Activated CD8-positive, alpha-beta T cell treated with anti-CD3 and anti-CD28 coated beads for 36 hours (primary cell): ENCODE measurements at regions not wholly inside any gene's neighbourhood (a gene's known extent, or its start where the extent isn't known, plus 50 kb on each side); places are given as distances from the start of the nearest gene placed in this dataset.

Experiments
- ATAC-seq: fragments of 200-7000 bp; cut with Tn5 transposase; one replicate; pipeline ENCODE4 v1.10.0; 2021; ENCODE audit warnings: mild to moderate bottlenecking, moderate library complexity
- CTCF ChIA-PET: fragments of 350-600 bp; sonication (Branson Sonifier 250); formaldehyde crosslinking; loops from one replicate; lab custom pipeline; 2021; ENCODE audit warnings: antibody characterized with exemption; lab: Charles Lee
- POLR2A ChIA-PET: fragments of 350-600 bp; sonication (Branson Sonifier 250); formaldehyde crosslinking; loops from one replicate; lab custom pipeline; 2021; ENCODE audit warnings: antibody characterized with exemption; lab: Charles Lee
- DNase-seq: peaks from one replicate; pipeline ENCODE4 v3.0.0-alpha.2; 2020
- H3K27ac Mint-ChIP-seq: one replicate; pipeline ENCODE4 v1.8.0; 2021; ENCODE audit warnings: mild to moderate bottlenecking, mixed read lengths
- H3K27me3 Mint-ChIP-seq: one replicate; pipeline ENCODE4 v1.8.0; 2021; ENCODE audit warnings: mixed read lengths
- H3K36me3 Mint-ChIP-seq: one replicate; pipeline ENCODE4 v1.8.0; 2021; ENCODE audit warnings: low read depth, mixed read lengths
- H3K4me1 Mint-ChIP-seq: one replicate; pipeline ENCODE4 v1.8.0; 2021; ENCODE audit warnings: low read depth, mixed read lengths
- H3K4me3 Mint-ChIP-seq: one replicate; pipeline ENCODE4 v1.8.0; 2021; ENCODE audit warnings: mild to moderate bottlenecking, moderate library complexity, mixed read lengths
- H3K9me3 Mint-ChIP-seq: one replicate; pipeline ENCODE4 v1.8.0; 2021; ENCODE audit warnings: mixed read lengths
- intact Hi-C: fragments of 100-400 bp; cut with micrococcal nuclease; formaldehyde crosslinking; loops from one replicate; pipeline ENCODE4 v1.10.0; 2022
- TF ChIP-seq, protein P1 (sequence below): fragments of 200-600 bp; IDR thresholded peaks from one replicate; pipeline ENCODE4 v1.8.0; 2022; ENCODE audit warnings: antibody characterized with exemption, mild to moderate bottlenecking

- H3K4me3 Mint-ChIP-seq, result no peak overlapping the region
- ATAC-seq, result no peak
- no peak overlapping the region for H3K27ac Mint-ChIP-seq
- TF ChIP-seq, protein P1, sequence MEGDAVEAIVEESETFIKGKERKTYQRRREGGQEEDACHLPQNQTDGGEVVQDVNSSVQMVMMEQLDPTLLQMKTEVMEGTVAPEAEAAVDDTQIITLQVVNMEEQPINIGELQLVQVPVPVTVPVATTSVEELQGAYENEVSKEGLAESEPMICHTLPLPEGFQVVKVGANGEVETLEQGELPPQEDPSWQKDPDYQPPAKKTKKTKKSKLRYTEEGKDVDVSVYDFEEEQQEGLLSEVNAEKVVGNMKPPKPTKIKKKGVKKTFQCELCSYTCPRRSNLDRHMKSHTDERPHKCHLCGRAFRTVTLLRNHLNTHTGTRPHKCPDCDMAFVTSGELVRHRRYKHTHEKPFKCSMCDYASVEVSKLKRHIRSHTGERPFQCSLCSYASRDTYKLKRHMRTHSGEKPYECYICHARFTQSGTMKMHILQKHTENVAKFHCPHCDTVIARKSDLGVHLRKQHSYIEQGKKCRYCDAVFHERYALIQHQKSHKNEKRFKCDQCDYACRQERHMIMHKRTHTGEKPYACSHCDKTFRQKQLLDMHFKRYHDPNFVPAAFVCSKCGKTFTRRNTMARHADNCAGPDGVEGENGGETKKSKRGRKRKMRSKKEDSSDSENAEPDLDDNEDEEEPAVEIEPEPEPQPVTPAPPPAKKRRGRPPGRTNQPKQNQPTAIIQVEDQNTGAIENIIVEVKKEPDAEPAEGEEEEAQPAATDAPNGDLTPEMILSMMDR, result no peak
- no peak for DNase-seq
- ChIA-PET POLR2A (no interaction called here), CTCF (interaction anchor here (0.5 to 4.7 kb wide), 49 partner anchors 11 to 598 kb away, joined by 3 to 78 read pairs (median 8); no protein-coding TSS in a partner anchor)
- H3K4me1 Mint-ChIP-seq, result peaks cover 7% of the 10 kb centered on the region
- H3K36me3 Mint-ChIP-seq, result no peaks in the 10 kb centered on the region
- intact Hi-C loops, result loop anchor here (5.0 kb wide), 2 partner anchors 357 to 432 kb away; no protein-coding TSS in a partner anchor
- H3K27me3 Mint-ChIP-seq, result peaks cover 3% of the 10 kb centered on the region
- no peaks in the 10 kb centered on the region for H3K9me3 Mint-ChIP-seq
These were observed 88.5 kb downstream of the LINGO1 start for GRCh38 chr15:77544162-77544561.

GRCh38 chr15:77543159-77543882, 89.4 kb downstream of the LINGO1 start:
- Mint-ChIP-seq H3K27me3 (peaks cover 3% of the 10 kb centered on the region), H3K4me3 (peak overlapping the region; percentile 74), H3K4me1 (peaks cover 7% of the 10 kb centered on the region), H3K9me3 (no peaks in the 10 kb centered on the region), H3K27ac (peak overlapping the region; percentile 69), H3K36me3 (no peaks in the 10 kb centered on the region)
- ChIA-PET POLR2A (interaction anchor here (0.8 to 1.2 kb wide), 3 partner anchors 13 to 185 kb away, joined by 3 to 4 read pairs (median 3); no protein-coding TSS in a partner anchor), CTCF (interaction anchor here (0.5 to 4.7 kb wide), 91 partner anchors 9 to 1203 kb away, joined by 3 to 78 read pairs (median 4); partner anchors contain the start of gene HMG20A)
- ATAC-seq, result peak; percentile 94
- peak; percentile 84 for DNase-seq
- TF ChIP-seq, protein P1, result peak; percentile 98
- intact Hi-C loops, result loop anchor here (5.0 kb wide), 2 partner anchors 356 to 431 kb away; no protein-coding TSS in a partner anchor

DNA sequence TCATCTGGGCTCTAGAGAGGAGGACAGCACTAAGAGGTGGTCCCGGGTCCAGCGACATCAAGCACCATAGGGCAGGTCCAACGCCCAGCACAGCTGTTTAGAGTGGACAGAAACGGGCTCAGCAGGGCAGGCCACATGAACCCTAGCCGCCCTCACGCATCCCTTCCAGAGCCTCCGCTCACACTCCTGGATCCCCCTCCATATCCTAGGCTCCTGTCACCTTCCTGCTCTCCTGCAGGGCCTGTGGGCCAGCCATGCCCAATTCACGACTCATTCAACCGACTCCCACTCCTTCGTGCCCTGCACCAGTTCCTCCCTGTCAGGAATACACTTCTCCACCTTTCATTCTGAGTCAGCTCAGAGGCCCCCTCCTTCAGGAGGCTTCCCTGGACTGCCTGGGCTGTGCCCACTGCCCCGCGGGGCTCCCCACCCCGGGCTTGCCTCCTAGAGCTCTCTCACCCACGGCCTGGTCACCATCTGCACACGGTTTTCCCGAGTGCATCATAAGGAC, 90.2 kb downstream of the LINGO1 start:
- ATAC-seq (no peak), DNase-seq (no peak)
- Mint-ChIP-seq H3K4me3 (peak overlapping the region; percentile 74), H3K27ac (no peak overlapping the region), H3K27me3 (peaks cover 3% of the 10 kb centered on the region), H3K4me1 (peaks cover 7% of the 10 kb centered on the region), H3K9me3 (no peaks in the 10 kb centered on the region), H3K36me3 (no peaks in the 10 kb centered on the region)
- ChIA-PET POLR2A (interaction anchor here (1.2 kb wide), 2 partner anchors 14 to 38 kb away, joined by 3 to 4 read pairs; no protein-coding TSS in a partner anchor), CTCF (interaction anchor here (0.6 to 4.7 kb wide), 73 partner anchors 10 to 1202 kb away, joined by 3 to 78 read pairs (median 5); partner anchors contain the start of gene HMG20A)
- TF ChIP-seq, protein P1, result no peak
- intact Hi-C loops, result loop anchor here (5.0 kb wide), 2 partner anchors 355 to 430 kb away; no protein-coding TSS in a partner anchor

DNA sequence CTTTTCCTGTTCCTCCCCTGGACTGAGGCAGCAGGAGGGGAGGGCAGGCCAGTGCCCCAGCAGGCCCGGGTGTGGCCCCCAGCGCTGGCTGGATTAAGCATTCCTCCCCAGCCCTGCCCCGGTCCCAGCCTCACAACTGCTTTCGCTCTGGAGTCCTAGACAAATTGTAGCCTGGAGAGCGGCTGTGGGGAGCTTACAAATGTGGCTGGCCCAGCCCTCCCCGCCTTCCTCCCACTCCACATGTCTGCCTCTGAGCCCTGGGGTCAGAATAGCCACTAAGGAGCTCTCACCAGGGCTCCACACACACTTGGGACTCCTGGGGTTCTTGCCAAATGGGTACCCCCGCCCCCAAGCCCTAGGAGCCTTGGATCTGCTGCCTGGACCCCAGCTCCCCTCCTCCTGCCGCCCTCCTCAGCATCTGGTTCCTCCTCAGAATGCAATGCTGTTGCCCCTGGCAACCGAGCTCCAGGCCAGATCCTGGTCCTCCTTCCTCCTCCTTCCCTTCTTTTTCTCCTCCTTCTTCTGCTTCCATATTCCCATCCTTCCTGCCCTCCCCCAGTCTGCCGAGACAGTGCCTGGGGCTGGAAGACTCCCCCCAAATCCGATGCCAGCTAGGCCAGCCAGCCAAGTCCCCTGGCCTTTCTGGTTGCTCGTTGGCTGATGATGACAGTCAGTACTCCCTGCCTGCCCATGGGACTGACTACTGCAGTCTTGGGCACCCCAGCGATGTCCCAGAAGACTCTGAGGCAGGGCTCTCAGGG, 91.1 kb downstream of the LINGO1 start:
- H3K9me3 Mint-ChIP-seq, result no peaks in the 10 kb centered on the region
- TF ChIP-seq, protein P1, result no peak
- ChIA-PET CTCF (interaction anchor here (1.1 to 4.7 kb wide), 6 partner anchors 44 to 447 kb away, joined by 3 to 78 read pairs (median 25); no protein-coding TSS in a partner anchor), POLR2A (no interaction called here)
- no peak for ATAC-seq
- no peak overlapping the region for H3K4me3 Mint-ChIP-seq
- DNase-seq, result no peak
- intact Hi-C loops, result loop anchor here (5.0 kb wide), 2 partner anchors 354 to 429 kb away; no protein-coding TSS in a partner anchor
- H3K27me3 Mint-ChIP-seq, result peaks cover 3% of the 10 kb centered on the region
- no peaks in the 10 kb centered on the region for H3K36me3 Mint-ChIP-seq
- no peak overlapping the region for H3K27ac Mint-ChIP-seq
- H3K4me1 Mint-ChIP-seq, result peaks cover 7% of the 10 kb centered on the region
